Mucosa of rectum (tissue), 2 donors: ENCODE measurements at regions not wholly inside any gene's neighbourhood (a gene's known extent, or its start where the extent isn't known, plus 50 kb on each side); places are given as distances from the start of the nearest gene placed in this dataset.
A peak's percentile ranks its signal among the peaks of the same experiment; 100 is the strongest.

Source experiments
- H3K27ac ChIP-seq, 2 donors: one replicate each; pipeline ENCODE4 v1.7.0; 2013; ENCODE audit warnings: inconsistent platforms in 2 of 2, low read depth in 2 of 2, low read length in 2 of 2
- H3K27me3 ChIP-seq, 2 donors: one replicate each; pipeline ENCODE4 v1.7.0; 2013; ENCODE audit warnings: low read length in 2 of 2; ENCODE audit not compliant: control insufficient read depth in 2 of 2, insufficient read depth in 2 of 2
- H3K36me3 ChIP-seq, 2 donors: one replicate each; pipeline ENCODE4 v1.7.0; 2013; ENCODE audit warnings: low read length in 2 of 2; ENCODE audit not compliant: control insufficient read depth in 2 of 2, insufficient read depth in 2 of 2
- H3K4me1 ChIP-seq, 2 donors: one replicate each; pipeline ENCODE4 v1.7.0; 2013; ENCODE audit warnings: low read length in 2 of 2, mild to moderate bottlenecking in 1 of 2; ENCODE audit not compliant: control insufficient read depth in 2 of 2, insufficient read depth in 2 of 2
- H3K4me3 ChIP-seq, 2 donors: one replicate each; pipeline ENCODE4 v1.7.0; 2013; ENCODE audit warnings: low read length in 2 of 2
- H3K9ac ChIP-seq, 2 donors: one replicate each; pipeline ENCODE4 v1.7.0; 2013; ENCODE audit warnings: low read length in 2 of 2, low read depth in 1 of 2, mild to moderate bottlenecking in 1 of 2
- H3K9me3 ChIP-seq, 2 donors: one replicate each; pipeline ENCODE4 v1.7.0; 2013; ENCODE audit warnings: low read length in 2 of 2; ENCODE audit not compliant: control insufficient read depth in 2 of 2
- donor health status: healthy.
- donor health status: Normal muscosa, but diverticular disease.

GRCh38 chr2:100759901-100760300 lies 60.0 kb upstream of the NPAS2 start:
- H3K9ac ChIP-seq: no peak overlapping the region
- no peaks in the 10 kb centered on the region for H3K9me3 ChIP-seq
- no peaks in the 10 kb centered on the region for H3K36me3 ChIP-seq
- H3K4me3 ChIP-seq: no peak overlapping the region
- no peaks in the 10 kb centered on the region for H3K27me3 ChIP-seq
- H3K27ac ChIP-seq: no peak overlapping the region
- H3K4me1 ChIP-seq: no peaks in the 10 kb centered on the region

GRCh38 chr2:100761365-100761764 lies 58.6 kb upstream of the NPAS2 start:
- no peak overlapping the region for H3K27ac ChIP-seq
- no peak overlapping the region for H3K9ac ChIP-seq
- no peaks in the 10 kb centered on the region for H3K36me3 ChIP-seq

DNA sequence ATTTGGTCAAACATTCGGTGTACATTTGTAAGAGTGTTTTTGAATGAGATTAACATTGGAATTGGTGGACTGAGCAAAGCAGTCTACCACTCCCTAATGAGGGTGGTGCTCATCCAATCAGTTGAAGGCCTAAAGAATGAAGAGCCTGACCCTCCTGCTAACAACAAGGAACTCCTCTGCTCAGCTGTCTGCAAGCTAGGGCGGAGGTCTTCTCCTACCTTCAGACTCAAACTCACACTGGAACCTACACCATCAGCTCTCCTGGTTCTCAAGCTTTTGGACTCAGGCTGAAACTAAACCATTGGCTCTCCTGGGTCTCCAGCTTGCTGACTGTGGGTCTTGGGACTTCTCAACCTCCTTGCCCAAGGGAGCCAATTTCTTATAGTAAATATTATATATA lies 55.5 kb upstream of the NPAS2 start:
- Histone ChIP-seq H3K4me1 (peaks cover 0 to 11% of the 10 kb centered on the region in 2 donors), H3K4me3 (no peak overlapping the region), H3K36me3 (no peaks in the 10 kb centered on the region), H3K9me3 (no peaks in the 10 kb centered on the region), H3K27ac (no peak overlapping the region), H3K9ac (no peak overlapping the region), H3K27me3 (no peaks in the 10 kb centered on the region)

More at GRCh38 chr2:100761365-100761764, 58.6 kb upstream of the NPAS2 start:
- no peaks in the 10 kb centered on the region for H3K9me3 ChIP-seq
- H3K27me3 ChIP-seq: no peaks in the 10 kb centered on the region
- no peak overlapping the region for H3K4me3 ChIP-seq
- no peaks in the 10 kb centered on the region for H3K4me1 ChIP-seq

GRCh38 chr2:100765481-100765880 lies 54.5 kb upstream of the NPAS2 start:
- Histone ChIP-seq H3K27me3 (no peaks in the 10 kb centered on the region), H3K27ac (no peak overlapping the region), H3K4me3 (no peak overlapping the region), H3K9me3 (no peaks in the 10 kb centered on the region), H3K4me1 (peaks cover 0 to 11% of the 10 kb centered on the region in 2 donors), H3K36me3 (no peaks in the 10 kb centered on the region), H3K9ac (no peak overlapping the region)

GRCh38 chr2:100766256-100766655 lies 53.7 kb upstream of the NPAS2 start:
- Histone ChIP-seq H3K36me3 (no peaks in the 10 kb centered on the region), H3K27ac (no peak overlapping the region), H3K9me3 (no peaks in the 10 kb centered on the region), H3K4me3 (no peak overlapping the region), H3K27me3 (no peaks in the 10 kb centered on the region), H3K9ac (no peak overlapping the region), H3K4me1 (peaks cover 0 to 11% of the 10 kb centered on the region in 2 donors)

GRCh38 chr2:100766806-100767205 lies 53.1 kb upstream of the NPAS2 start:
- Histone ChIP-seq H3K9me3 (no peaks in the 10 kb centered on the region), H3K4me1 (peaks cover 0 to 11% of the 10 kb centered on the region in 2 donors), H3K27me3 (no peaks in the 10 kb centered on the region), H3K36me3 (no peaks in the 10 kb centered on the region), H3K27ac (no peak overlapping the region), H3K9ac (no peak overlapping the region), H3K4me3 (no peak overlapping the region)

- Histone ChIP-seq H3K27ac (peak overlapping the region in 1 of 2 donors; percentile 46), H3K4me1 (peaks cover 0 to 11% of the 10 kb centered on the region in 2 donors), H3K36me3 (no peaks in the 10 kb centered on the region), H3K9me3 (no peaks in the 10 kb centered on the region), H3K9ac (no peak overlapping the region), H3K27me3 (no peaks in the 10 kb centered on the region), H3K4me3 (no peak overlapping the region)
Observed at GRCh38 chr2:100767224-100767653, 52.7 kb upstream of the NPAS2 start.

DNA sequence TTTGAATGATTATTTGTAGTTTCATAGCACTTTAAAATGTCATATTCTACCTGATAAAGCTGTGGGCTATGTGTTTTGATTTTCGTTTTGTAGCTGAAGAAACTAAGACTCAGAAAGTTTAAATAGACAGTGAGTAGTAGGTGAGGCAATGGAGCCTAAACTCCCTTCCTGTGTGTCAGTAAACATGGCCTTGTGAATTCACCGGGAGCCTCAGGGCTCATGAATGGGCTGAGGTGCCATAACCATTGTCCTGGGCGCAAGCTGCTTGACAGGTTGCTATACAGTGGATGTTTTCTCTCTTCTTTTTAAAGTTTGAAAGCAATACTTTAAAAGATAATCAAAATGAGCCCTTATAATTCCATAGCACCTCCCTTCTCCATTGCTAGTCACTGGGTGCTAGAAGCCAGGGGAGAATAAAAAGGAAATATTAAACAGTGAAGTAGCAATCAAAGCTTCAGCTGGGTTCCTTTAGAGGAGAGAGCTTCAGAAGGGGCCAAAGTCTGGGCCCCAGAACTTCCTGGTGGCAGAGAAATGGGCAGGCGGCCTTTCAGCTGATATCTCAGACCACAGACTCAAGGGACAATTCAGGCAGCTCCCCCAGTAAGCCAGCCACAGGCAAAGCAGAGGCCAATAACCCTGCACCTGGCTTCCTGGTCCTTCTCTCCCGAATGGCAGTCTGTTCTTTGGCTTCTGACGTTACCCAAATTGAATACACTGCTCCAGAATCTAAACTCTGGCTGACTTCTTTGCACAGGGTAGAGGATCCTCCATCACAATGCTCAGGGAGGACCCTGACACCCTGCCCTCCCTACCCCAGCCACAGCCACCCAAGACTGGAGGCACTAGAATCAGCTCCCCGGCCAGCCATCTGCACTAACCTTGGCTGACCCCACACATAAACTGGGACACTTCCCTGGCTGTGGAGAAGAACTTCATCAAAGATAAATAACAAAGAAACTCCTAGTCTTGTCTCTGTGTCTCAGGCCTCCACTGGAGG lies 51.8 kb upstream of the NPAS2 start:
- H3K27ac ChIP-seq: peak overlapping the region in 1 of 2 donors; percentile 46
- peaks cover 0 to 11% of the 10 kb centered on the region in 2 donors for H3K4me1 ChIP-seq
- no peaks in the 10 kb centered on the region for H3K27me3 ChIP-seq
- no peaks in the 10 kb centered on the region for H3K9me3 ChIP-seq
- H3K36me3 ChIP-seq: no peaks in the 10 kb centered on the region
- no peak overlapping the region for H3K9ac ChIP-seq
- no peak overlapping the region for H3K4me3 ChIP-seq
